ENCODE measurements at regions not wholly inside any gene's neighbourhood (a gene's known extent, or its start where the extent isn't known, plus 50 kb on each side); places are given as distances from the start of the nearest gene placed in this dataset.

DNA sequence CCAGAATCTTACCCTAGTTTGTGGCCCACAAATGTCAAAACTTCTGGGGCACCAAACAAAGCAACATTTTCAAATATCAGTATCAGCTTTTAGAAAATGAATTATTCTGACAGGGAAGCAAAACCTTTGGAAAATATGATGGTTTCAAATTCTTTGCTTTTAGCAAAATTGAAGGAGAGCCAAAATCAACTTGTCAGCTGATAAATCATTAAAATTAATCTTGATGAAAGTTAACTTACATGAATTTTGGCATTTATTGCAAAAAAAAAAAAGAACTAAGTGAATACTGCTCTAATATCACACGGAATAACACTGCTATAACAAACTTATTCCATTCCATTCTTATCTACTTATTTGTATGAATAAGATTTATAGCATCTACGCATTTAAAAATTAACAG lies 158.1 kb upstream of the TARS1 start:
- no peak overlapping the region for H3K4me3 ChIP-seq
- H3K36me3 ChIP-seq, result no peaks in the 10 kb centered on the region
- 74% methylated on average over 2 of the region's 2 CpGs for WGBS
- intact Hi-C loops (cut with DNase I), result no loop called here
- no peaks in the 10 kb centered on the region for H3K27me3 ChIP-seq
- H3K27ac ChIP-seq (replicated peaks in 1 of 4), result no peak overlapping the region
- no peak for TF ChIP-seq POLR2AphosphoS5 (IDR thresholded peaks at IDR 0.05)
- TF ChIP-seq CTCF (IDR thresholded peaks at IDR 0.05), result no peak
- no peak for TF ChIP-seq POLR2A (IDR thresholded peaks at IDR 0.05; ENCODE audit: low read depth)
- TF ChIP-seq EP300 (IDR thresholded peaks at IDR 0.05), result no peak
- no peaks in the 10 kb centered on the region for H3K9me3 ChIP-seq
- DNase-seq (ENCODE audit: extremely low spot score), result no peak
- H3K4me1 ChIP-seq, result peaks cover 0 to 15% (median 10%) of the 10 kb centered on the region in 4 donors

DNA sequence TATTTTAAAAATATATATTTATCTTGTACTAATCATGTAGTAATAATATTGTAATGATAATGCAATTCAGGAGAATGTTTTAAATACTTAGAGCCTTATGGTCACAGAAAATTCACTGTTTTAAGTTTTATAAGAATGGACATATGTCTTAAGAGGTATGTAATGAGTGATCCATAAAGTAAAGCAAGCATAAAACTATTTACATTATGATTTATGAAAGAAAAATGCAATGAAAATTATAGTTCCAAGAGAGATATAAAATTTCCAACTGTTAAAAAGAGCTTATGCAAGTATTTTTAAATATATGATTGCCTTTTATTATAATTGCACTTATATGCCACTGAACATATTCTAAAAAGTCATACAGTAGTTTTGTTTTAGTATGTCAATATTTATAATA lies 157.5 kb upstream of the TARS1 start:
- H3K27ac ChIP-seq (replicated peaks in 1 of 4), result no peak overlapping the region
- H3K4me3 ChIP-seq, result no peak overlapping the region
- no peak for TF ChIP-seq CTCF (IDR thresholded peaks at IDR 0.05)
- TF ChIP-seq POLR2A (IDR thresholded peaks at IDR 0.05; ENCODE audit: low read depth), result no peak
- TF ChIP-seq POLR2AphosphoS5 (IDR thresholded peaks at IDR 0.05), result no peak
- no peak for TF ChIP-seq EP300 (IDR thresholded peaks at IDR 0.05)
- H3K9me3 ChIP-seq, result no peaks in the 10 kb centered on the region
- H3K36me3 ChIP-seq, result no peaks in the 10 kb centered on the region
- DNase-seq (ENCODE audit: extremely low spot score), result no peak
- intact Hi-C loops (cut with DNase I), result no loop called here
- H3K4me1 ChIP-seq, result peaks cover 0 to 15% (median 10%) of the 10 kb centered on the region in 4 donors
- H3K27me3 ChIP-seq, result no peaks in the 10 kb centered on the region

DNA sequence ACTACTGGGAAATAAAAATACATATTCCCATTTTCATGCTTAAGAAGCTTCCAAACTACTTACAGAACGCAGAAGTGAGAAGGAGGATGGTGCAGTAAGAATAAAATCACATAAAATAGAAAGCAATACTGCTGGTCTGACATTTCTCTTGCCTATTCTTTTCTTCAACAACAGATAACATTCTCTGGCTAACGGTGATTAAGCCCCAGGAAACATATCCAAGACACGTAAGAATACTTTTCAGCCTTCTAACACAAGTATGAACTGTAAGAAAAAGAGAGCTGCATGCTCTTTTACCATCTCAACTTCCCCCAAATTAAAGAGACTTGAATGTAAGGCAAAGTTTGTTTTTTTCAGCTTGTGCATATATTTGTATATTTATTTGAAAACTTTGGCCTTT lies 156.1 kb upstream of the TARS1 start:
- Histone ChIP-seq H3K4me3 (no peak overlapping the region), H3K9me3 (no peaks in the 10 kb centered on the region), H3K4me1 (peaks cover 0 to 15% (median 10%) of the 10 kb centered on the region in 4 donors), H3K27me3 (no peaks in the 10 kb centered on the region), H3K36me3 (no peaks in the 10 kb centered on the region), H3K27ac (replicated peaks in 1 of 4) (no peak overlapping the region)
- no peak for DNase-seq (ENCODE audit: extremely low spot score)
- TF ChIP-seq EP300 (IDR thresholded peaks at IDR 0.05) (no peak), POLR2A (IDR thresholded peaks at IDR 0.05; ENCODE audit: low read depth) (no peak), POLR2AphosphoS5 (IDR thresholded peaks at IDR 0.05) (no peak), CTCF (IDR thresholded peaks at IDR 0.05) (no peak)
- intact Hi-C loops (cut with DNase I), result no loop called here
- 91% methylated on average over 3 of the region's 3 CpGs for WGBS

GRCh38 chr5:33287242-33287641 lies 153.5 kb upstream of the TARS1 start:
- Histone ChIP-seq H3K4me1 (peaks cover 0 to 8% (median 0%) of the 10 kb centered on the region in 4 donors), H3K4me3 (no peak overlapping the region), H3K36me3 (no peaks in the 10 kb centered on the region), H3K27ac (replicated peaks in 1 of 4) (no peak overlapping the region), H3K9me3 (no peaks in the 10 kb centered on the region), H3K27me3 (no peaks in the 10 kb centered on the region)
- intact Hi-C loops (cut with DNase I), result no loop called here
- DNase-seq (ENCODE audit: extremely low spot score), result no peak
- 95% methylated on average over 1 of the region's 1 CpG for whole genome bisulfite sequencing
- TF ChIP-seq EP300 (IDR thresholded peaks at IDR 0.05) (no peak), CTCF (IDR thresholded peaks at IDR 0.05) (no peak), POLR2A (IDR thresholded peaks at IDR 0.05; ENCODE audit: low read depth) (no peak), POLR2AphosphoS5 (IDR thresholded peaks at IDR 0.05) (no peak)

All from esophagus muscularis mucosa (tissue), 4 donors.